Activated CD8-positive, alpha-beta T cell treated with anti-CD3 and anti-CD28 coated beads for 36 hours (primary cell): ENCODE measurements at regions not wholly inside any gene's neighbourhood (a gene's known extent, or its start where the extent isn't known, plus 50 kb on each side); places are given as distances from the start of the nearest gene placed in this dataset.
A peak's percentile ranks its signal among the peaks of the same experiment; 100 is the strongest.
"Not testable (repeated sequence)": the region's sequence is repeated elsewhere in the genome, so short reads cannot be mapped to it uniquely, and the experiment has no call there.

Experiments used
- ATAC-seq: fragments of 200-7000 bp; cut with Tn5 transposase; one replicate; pipeline ENCODE4 v1.10.0; 2021; ENCODE audit warnings: mild to moderate bottlenecking, moderate library complexity
- CTCF ChIA-PET: fragments of 350-600 bp; sonication (Branson Sonifier 250); formaldehyde crosslinking; loops from one replicate; lab custom pipeline; 2021; ENCODE audit warnings: antibody characterized with exemption; lab: Charles Lee
- POLR2A ChIA-PET: fragments of 350-600 bp; sonication (Branson Sonifier 250); formaldehyde crosslinking; loops from one replicate; lab custom pipeline; 2021; ENCODE audit warnings: antibody characterized with exemption; lab: Charles Lee
- DNase-seq: peaks from one replicate; pipeline ENCODE4 v3.0.0-alpha.2; 2020
- H3K27ac Mint-ChIP-seq: one replicate; pipeline ENCODE4 v1.8.0; 2021; ENCODE audit warnings: mild to moderate bottlenecking, mixed read lengths
- H3K27me3 Mint-ChIP-seq: one replicate; pipeline ENCODE4 v1.8.0; 2021; ENCODE audit warnings: mixed read lengths
- H3K36me3 Mint-ChIP-seq: one replicate; pipeline ENCODE4 v1.8.0; 2021; ENCODE audit warnings: low read depth, mixed read lengths
- H3K4me1 Mint-ChIP-seq: one replicate; pipeline ENCODE4 v1.8.0; 2021; ENCODE audit warnings: low read depth, mixed read lengths
- H3K4me3 Mint-ChIP-seq: one replicate; pipeline ENCODE4 v1.8.0; 2021; ENCODE audit warnings: mild to moderate bottlenecking, moderate library complexity, mixed read lengths
- H3K9me3 Mint-ChIP-seq: one replicate; pipeline ENCODE4 v1.8.0; 2021; ENCODE audit warnings: mixed read lengths
- intact Hi-C: fragments of 100-400 bp; cut with micrococcal nuclease; formaldehyde crosslinking; loops from one replicate; pipeline ENCODE4 v1.10.0; 2022

DNA sequence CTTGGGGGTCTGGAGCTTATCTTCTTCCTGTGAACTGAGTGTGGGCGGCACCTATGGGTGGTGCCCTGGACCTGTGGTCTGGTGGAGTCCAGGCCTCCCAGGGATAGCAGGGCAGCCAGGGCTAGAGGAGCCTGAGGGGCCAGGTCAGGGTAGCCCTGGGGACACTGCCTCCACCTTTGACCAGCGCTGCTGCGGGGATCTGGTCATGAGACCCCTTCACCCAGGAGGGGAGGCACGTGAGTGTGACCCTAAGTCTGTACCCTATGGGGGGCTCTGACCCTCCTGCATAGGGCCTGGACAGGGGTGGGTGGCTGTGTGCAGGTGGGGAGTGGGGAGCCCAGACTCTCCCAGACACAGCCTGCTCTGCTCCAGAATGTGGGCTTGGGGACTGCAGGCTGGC, 150.5 kb upstream of the POTEB2 start:
- POLR2A ChIA-PET: not testable (repeated sequence)

DNA sequence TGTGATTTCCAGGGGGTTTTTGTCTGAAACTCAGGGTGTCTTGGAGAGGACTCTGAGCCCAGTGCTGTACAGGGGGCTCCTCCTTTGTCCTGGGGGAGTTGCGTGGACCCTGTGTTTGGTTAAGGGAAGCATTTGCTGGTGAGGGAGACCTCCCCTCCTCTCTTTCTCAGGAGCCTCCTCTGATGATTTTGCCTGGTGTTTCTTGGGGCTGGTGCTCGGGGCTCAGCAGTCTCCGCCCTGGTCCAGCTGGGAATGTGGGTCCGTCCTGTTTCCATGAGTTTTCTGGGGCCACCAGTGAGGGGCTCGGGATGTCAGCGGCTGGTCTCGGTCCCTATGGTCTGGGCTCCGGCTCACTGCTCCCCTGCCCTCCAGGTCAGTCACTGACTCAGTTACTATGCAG, 149.1 kb upstream of the POTEB2 start:
- H3K4me3 Mint-ChIP-seq, H3K27me3 Mint-ChIP-seq, DNase-seq, POLR2A ChIA-PET, H3K4me1 Mint-ChIP-seq, H3K27ac Mint-ChIP-seq, ATAC-seq, CTCF ChIA-PET, H3K9me3 Mint-ChIP-seq, intact Hi-C loops, H3K36me3 Mint-ChIP-seq: not testable (repeated sequence)

More for the DNA sequence above, 150.5 kb upstream of the POTEB2 start:
- H3K36me3 Mint-ChIP-seq, H3K27me3 Mint-ChIP-seq, CTCF ChIA-PET, intact Hi-C loops, H3K9me3 Mint-ChIP-seq, H3K4me3 Mint-ChIP-seq, H3K27ac Mint-ChIP-seq, DNase-seq, ATAC-seq, H3K4me1 Mint-ChIP-seq: not testable (repeated sequence)

DNA sequence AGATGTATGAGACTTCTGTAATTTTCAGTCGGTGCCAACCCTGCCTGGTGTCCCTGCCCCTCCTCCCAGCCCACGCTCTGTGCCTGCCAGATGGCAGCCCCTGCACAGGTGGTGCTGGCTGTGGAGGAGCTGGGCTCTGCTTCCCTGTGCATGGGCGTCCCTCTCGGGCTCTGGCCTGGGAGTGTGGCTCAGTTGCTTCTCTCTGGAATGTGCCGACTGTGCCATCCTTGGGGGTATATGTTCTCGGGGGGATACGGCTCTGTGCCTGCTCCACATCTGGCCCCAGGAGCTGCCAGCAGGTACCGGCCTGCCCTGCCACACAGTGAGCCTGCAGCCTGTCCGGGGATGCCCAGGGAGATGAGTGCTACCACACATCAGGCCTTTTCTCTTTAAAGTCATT, 147.2 kb upstream of the POTEB2 start:
- H3K36me3 Mint-ChIP-seq, DNase-seq, H3K4me3 Mint-ChIP-seq, POLR2A ChIA-PET, H3K27me3 Mint-ChIP-seq, ATAC-seq, H3K4me1 Mint-ChIP-seq, CTCF ChIA-PET, H3K9me3 Mint-ChIP-seq, H3K27ac Mint-ChIP-seq, intact Hi-C loops: not testable (repeated sequence)

DNA sequence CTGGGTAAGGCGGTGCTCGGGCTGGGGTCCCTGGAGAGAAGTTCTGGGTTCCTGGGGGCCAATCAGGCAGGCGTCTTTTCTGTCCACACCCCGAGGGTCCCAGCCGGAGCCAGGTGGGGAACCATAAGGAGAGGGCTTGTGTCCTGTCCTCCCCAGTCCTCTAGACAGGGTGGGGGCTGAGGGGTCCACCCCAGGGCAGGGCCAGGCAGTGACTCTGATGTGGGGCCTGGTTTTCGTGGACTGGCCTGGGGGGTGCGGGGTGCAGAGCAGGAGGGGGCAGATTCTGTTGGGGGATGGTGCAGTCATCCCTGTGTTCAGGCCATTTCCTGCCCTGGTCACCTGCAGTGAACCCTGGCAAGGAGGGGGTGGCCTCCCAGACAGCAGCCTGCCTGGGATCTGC, 143.5 kb upstream of the POTEB2 start:
- DNase-seq, H3K36me3 Mint-ChIP-seq, intact Hi-C loops, H3K4me1 Mint-ChIP-seq, H3K4me3 Mint-ChIP-seq, ATAC-seq, CTCF ChIA-PET, POLR2A ChIA-PET, H3K27me3 Mint-ChIP-seq, H3K9me3 Mint-ChIP-seq, H3K27ac Mint-ChIP-seq: not testable (repeated sequence)

DNA sequence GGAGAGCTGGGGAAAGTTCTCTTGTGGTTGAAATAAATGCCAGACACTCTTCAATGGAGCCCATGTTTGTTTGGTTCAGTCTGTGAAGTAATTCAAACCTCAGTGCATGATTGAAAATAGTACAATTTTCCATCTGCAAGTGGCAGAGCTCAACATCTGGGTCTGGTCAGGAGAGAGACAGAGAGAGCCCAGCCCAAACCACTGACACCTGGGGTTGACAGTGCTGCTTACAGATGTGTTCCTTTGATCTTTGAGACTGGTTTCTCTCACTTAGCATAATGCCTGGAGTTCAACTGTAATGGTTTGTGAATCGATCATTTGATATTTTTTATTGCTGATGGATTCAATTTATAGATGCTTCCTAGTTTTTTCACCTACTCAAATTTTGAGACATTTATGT, 137.3 kb upstream of the POTEB2 start:
- POLR2A ChIA-PET, H3K36me3 Mint-ChIP-seq, ATAC-seq, CTCF ChIA-PET, H3K9me3 Mint-ChIP-seq, H3K27me3 Mint-ChIP-seq, H3K27ac Mint-ChIP-seq, DNase-seq, intact Hi-C loops, H3K4me1 Mint-ChIP-seq, H3K4me3 Mint-ChIP-seq: not testable (repeated sequence)

DNA sequence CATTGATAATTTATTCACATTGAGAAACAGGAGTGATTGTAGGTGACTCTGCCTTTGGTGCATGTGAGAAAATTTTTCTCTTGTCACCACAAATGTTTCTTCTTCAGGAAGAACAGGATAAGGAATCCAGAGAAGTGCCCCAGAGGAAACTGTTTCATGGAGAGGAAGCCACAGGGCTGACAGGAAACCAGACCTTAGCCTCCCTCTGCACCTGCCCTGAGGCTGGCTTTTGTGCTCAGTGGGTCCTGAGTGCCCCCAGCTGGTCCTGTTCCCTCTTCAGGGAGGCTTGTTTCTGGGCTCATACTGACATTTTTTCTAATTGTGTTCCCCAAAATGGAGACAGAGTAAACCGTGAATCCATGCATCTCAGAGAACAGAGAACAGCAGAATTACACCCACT, 135.8 kb upstream of the POTEB2 start:
- DNase-seq, ATAC-seq, H3K27ac Mint-ChIP-seq, H3K27me3 Mint-ChIP-seq, intact Hi-C loops, H3K4me1 Mint-ChIP-seq, H3K36me3 Mint-ChIP-seq, H3K9me3 Mint-ChIP-seq, POLR2A ChIA-PET, CTCF ChIA-PET, H3K4me3 Mint-ChIP-seq: not testable (repeated sequence)

DNA sequence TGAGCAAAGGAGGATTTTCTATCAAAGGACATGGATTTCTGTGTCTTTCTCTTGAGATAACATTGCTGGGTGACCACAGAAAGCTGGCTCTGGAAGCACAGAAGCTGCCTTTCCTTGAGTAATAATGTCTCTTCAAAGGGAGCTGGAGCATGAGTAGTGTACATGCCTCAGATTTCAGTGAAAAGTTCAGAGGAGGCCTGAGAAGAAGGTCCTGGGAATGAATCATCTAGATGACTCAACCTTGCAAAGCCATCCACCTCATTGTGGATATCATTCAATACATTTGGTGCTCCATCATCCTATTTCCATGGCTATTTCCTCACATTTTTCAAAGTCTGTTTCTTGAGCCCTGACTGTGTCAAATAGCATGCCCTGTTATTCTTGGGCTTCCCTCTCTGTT, 125.6 kb upstream of the POTEB2 start:
- H3K4me3 Mint-ChIP-seq, intact Hi-C loops, DNase-seq, H3K27me3 Mint-ChIP-seq, POLR2A ChIA-PET, CTCF ChIA-PET, ATAC-seq, H3K4me1 Mint-ChIP-seq, H3K36me3 Mint-ChIP-seq, H3K27ac Mint-ChIP-seq, H3K9me3 Mint-ChIP-seq: not testable (repeated sequence)

DNA sequence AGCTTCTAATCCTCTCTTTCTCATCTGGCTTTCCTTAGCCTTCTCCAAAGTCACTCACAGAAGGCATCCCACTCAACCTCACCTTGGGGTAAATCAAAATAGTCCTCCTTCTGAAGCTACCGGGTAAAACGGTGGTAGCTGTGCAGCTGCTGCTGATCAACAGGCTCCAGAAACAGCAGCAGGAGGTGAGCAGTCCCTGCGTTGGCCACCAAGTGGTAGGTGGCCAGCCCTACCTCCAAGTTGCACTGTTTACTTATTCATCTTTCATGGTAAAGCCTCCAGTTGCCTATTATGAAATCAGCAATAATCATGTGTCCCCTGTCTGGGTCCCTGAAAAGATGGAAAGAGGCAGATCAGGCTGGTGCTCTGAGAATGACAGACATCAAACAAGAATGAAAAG, 125.1 kb upstream of the POTEB2 start:
- intact Hi-C loops, H3K4me3 Mint-ChIP-seq, DNase-seq, ATAC-seq, H3K36me3 Mint-ChIP-seq, CTCF ChIA-PET, H3K4me1 Mint-ChIP-seq, H3K27me3 Mint-ChIP-seq, H3K9me3 Mint-ChIP-seq, POLR2A ChIA-PET, H3K27ac Mint-ChIP-seq: not testable (repeated sequence)

DNA sequence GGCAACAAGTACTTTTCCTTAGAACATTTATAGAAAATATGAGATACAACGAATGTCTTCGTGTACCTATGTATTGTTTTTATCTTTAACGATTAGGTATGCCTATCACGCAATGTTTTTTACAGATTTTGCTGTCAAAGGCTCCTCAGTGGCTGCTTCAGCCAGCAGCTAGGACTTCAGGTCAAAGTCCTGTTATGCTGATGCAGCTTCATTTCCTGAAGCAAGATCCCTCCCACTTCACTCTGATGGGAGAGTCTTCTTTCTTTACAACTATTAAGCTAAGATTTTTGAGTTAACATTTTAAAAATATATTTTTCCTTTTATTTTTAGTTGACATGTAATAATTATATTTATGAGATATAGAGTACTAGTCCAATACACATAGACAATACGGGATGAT, 120.7 kb upstream of the POTEB2 start:
- CTCF ChIA-PET, H3K27ac Mint-ChIP-seq, H3K4me1 Mint-ChIP-seq, H3K9me3 Mint-ChIP-seq, ATAC-seq, H3K4me3 Mint-ChIP-seq, H3K27me3 Mint-ChIP-seq, intact Hi-C loops, DNase-seq, H3K36me3 Mint-ChIP-seq, POLR2A ChIA-PET: not testable (repeated sequence)

DNA sequence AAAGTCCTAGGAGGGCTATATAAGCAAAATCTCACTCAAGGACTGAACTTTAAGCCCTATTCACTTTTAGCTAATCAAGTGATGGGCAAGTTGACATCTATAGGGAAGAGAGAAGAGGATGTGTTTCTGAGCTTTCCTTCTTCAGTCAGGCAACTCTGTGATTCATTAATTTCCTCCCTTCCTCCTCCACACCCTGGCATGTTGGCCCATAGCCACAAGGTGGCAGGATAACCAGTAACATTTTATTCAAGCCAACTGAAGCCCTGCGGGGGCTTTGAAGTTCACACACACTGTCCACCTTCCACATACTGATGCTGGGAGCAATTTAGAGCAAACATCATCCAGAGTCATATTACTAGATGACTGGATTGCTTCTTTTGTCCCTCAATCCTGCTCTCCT, 111.9 kb upstream of the POTEB2 start:
- DNase-seq, H3K4me3 Mint-ChIP-seq, H3K27me3 Mint-ChIP-seq, H3K36me3 Mint-ChIP-seq, intact Hi-C loops, H3K4me1 Mint-ChIP-seq, H3K9me3 Mint-ChIP-seq, CTCF ChIA-PET, POLR2A ChIA-PET, H3K27ac Mint-ChIP-seq: not testable (repeated sequence)
- peak; percentile 84 for ATAC-seq

DNA sequence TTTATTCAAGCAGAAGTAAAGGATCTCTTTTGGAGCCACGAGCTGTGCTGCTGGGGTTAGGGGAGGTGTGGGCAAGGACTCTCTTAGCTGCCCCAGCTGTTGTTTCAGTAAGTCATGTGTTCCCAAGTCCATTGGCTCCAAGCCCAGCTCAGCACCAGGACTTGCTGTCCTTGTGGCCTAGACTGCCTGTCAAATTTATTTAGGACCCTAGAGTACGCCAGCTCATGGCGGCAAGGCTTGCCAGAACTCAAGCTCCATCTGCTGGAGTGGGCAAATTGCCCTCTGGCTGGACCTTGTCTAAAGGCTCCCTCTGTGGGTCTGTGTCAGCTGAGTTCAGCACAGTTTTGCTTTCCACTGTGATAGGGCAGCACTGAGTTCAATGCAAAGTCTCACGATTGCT, 106.6 kb upstream of the POTEB2 start:
- H3K27me3 Mint-ChIP-seq, POLR2A ChIA-PET, intact Hi-C loops, H3K27ac Mint-ChIP-seq, H3K4me3 Mint-ChIP-seq, H3K4me1 Mint-ChIP-seq, DNase-seq, H3K9me3 Mint-ChIP-seq, CTCF ChIA-PET, ATAC-seq, H3K36me3 Mint-ChIP-seq: not testable (repeated sequence)

DNA sequence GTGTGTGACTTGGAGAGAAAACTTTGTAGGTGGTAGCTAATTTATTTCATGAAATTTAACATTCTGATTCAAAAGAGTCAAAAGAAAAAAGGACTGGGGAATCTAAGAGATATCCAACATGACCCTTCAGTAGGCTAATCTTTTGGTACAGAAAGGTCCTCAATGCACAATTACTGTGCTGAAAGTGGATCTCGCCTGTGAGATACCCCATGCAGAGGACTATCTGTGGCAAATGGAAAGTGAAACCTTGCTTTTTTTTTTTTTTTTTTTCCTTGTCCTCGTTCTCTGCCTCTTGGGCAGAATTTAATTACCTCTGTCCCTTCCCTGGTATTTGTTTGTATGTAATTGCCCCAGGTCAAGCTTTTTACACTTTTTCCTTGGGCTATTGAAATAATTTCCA, 93.2 kb upstream of the POTEB2 start:
- H3K27me3 Mint-ChIP-seq, CTCF ChIA-PET, H3K9me3 Mint-ChIP-seq, H3K27ac Mint-ChIP-seq, ATAC-seq, H3K36me3 Mint-ChIP-seq, H3K4me1 Mint-ChIP-seq, H3K4me3 Mint-ChIP-seq, POLR2A ChIA-PET, DNase-seq, intact Hi-C loops: not testable (repeated sequence)

DNA sequence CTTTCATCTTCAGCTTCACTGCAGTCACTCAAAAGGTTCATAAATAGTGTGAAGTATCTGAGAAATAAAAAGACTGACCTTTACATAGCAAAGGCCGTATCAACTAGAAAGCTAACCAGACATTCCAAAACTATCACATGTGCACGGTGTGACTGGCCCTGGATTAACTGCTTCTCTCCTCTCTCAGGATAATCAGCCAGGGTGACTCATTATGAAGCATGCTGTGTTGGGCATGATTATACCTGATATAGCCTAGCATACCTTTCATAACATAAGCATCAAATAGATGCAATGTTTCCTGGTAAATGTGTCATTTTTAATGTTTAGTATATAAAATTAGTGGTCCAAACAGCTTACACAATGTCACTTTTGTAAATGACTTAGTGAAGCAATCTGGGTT, 63.2 kb upstream of the POTEB2 start:
- H3K27me3 Mint-ChIP-seq, H3K4me1 Mint-ChIP-seq, ATAC-seq, H3K36me3 Mint-ChIP-seq, POLR2A ChIA-PET, H3K9me3 Mint-ChIP-seq, intact Hi-C loops, H3K4me3 Mint-ChIP-seq, CTCF ChIA-PET, H3K27ac Mint-ChIP-seq, DNase-seq: not testable (repeated sequence)
